HL-60 (cell line): ENCODE measurements at regions not wholly inside any gene's neighbourhood (a gene's known extent, or its start where the extent isn't known, plus 50 kb on each side); places are given as distances from the start of the nearest gene placed in this dataset.

Source experiments
- DNase-seq, 2 experiments: peaks; one replicate each; pipeline ENCODE4 v3.0.0-alpha.2; 2010 to 2020; ENCODE audit warnings: low read depth in 1 of 2, low spot score in 1 of 2
- H3K27ac ChIP-seq: fragments of 250-450 bp; sonication (Bioruptor Pico); replicated peaks from 2 replicates; pipeline ENCODE4 v1.5.1; 2020; ENCODE audit warnings: mild to moderate bottlenecking, moderate library complexity
- H3K27me3 ChIP-seq: fragments of 250-450 bp; sonication (Bioruptor Pico); 2 replicates; pipeline ENCODE4 v1.5.1; 2021; ENCODE audit warnings: mild to moderate bottlenecking, moderate library complexity; ENCODE audit not compliant: insufficient read depth, poor library complexity, severe bottlenecking
- H3K4me3 ChIP-seq: replicated peaks from 2 replicates; pipeline ENCODE4 v1.5.1; 2011; ENCODE audit warnings: mild to moderate bottlenecking, control low read depth, low read length; ENCODE audit not compliant: insufficient read depth
- GABPA ChIP-seq: IDR thresholded peaks from 2 replicates; pipeline ENCODE4 v1.6.1; 2012; ENCODE audit warnings: low read depth
- POLR2AphosphoS5 ChIP-seq: IDR thresholded peaks from 2 replicates; pipeline ENCODE4 v1.6.1; 2012; ENCODE audit warnings: low read depth
- SPI1 ChIP-seq: IDR thresholded peaks from 2 replicates; pipeline ENCODE4 v1.6.1; 2012; ENCODE audit warnings: low read depth, mild to moderate bottlenecking, borderline replicate concordance
- TF ChIP-seq, protein P1 (sequence below): IDR thresholded peaks from 2 replicates; pipeline ENCODE4 v1.6.1; 2012; ENCODE audit warnings: low read depth; ENCODE audit not compliant: insufficient replicate concordance
- TF ChIP-seq, protein P2 (sequence below): IDR thresholded peaks from one replicate; pipeline ENCODE4 v1.5.1; 2011; ENCODE audit warnings: low read length, control low read depth, inconsistent platforms; ENCODE audit not compliant: insufficient read depth

DNA sequence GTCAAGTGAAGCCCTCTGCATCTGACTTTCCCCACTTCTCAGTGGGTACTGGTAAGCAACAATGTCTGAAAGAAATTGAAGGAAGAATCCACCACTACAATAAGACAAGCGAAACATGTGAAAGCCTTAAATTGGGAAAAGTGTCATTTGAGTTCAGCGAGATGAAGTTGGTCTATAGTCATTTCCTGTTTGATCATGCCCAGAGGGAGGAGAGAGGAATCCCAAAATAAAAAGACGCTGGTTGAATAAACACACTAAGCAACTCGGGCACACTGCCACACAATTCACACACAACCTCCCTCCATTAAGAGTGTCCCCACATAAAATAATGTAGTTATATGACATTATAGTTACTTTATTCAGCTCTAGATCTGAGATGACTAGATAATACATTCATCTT is 166.1 kb downstream of the CBLN2 start:
- H3K27me3 ChIP-seq, result no peaks in the 10 kb centered on the region
- no peak for DNase-seq
- no peak overlapping the region for H3K4me3 ChIP-seq
- TF ChIP-seq POLR2AphosphoS5 (no peak), SPI1 (no peak), GABPA (no peak)
- TF ChIP-seq, protein P1, sequence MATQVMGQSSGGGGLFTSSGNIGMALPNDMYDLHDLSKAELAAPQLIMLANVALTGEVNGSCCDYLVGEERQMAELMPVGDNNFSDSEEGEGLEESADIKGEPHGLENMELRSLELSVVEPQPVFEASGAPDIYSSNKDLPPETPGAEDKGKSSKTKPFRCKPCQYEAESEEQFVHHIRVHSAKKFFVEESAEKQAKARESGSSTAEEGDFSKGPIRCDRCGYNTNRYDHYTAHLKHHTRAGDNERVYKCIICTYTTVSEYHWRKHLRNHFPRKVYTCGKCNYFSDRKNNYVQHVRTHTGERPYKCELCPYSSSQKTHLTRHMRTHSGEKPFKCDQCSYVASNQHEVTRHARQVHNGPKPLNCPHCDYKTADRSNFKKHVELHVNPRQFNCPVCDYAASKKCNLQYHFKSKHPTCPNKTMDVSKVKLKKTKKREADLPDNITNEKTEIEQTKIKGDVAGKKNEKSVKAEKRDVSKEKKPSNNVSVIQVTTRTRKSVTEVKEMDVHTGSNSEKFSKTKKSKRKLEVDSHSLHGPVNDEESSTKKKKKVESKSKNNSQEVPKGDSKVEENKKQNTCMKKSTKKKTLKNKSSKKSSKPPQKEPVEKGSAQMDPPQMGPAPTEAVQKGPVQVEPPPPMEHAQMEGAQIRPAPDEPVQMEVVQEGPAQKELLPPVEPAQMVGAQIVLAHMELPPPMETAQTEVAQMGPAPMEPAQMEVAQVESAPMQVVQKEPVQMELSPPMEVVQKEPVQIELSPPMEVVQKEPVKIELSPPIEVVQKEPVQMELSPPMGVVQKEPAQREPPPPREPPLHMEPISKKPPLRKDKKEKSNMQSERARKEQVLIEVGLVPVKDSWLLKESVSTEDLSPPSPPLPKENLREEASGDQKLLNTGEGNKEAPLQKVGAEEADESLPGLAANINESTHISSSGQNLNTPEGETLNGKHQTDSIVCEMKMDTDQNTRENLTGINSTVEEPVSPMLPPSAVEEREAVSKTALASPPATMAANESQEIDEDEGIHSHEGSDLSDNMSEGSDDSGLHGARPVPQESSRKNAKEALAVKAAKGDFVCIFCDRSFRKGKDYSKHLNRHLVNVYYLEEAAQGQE, result no peak
- TF ChIP-seq, protein P2, sequence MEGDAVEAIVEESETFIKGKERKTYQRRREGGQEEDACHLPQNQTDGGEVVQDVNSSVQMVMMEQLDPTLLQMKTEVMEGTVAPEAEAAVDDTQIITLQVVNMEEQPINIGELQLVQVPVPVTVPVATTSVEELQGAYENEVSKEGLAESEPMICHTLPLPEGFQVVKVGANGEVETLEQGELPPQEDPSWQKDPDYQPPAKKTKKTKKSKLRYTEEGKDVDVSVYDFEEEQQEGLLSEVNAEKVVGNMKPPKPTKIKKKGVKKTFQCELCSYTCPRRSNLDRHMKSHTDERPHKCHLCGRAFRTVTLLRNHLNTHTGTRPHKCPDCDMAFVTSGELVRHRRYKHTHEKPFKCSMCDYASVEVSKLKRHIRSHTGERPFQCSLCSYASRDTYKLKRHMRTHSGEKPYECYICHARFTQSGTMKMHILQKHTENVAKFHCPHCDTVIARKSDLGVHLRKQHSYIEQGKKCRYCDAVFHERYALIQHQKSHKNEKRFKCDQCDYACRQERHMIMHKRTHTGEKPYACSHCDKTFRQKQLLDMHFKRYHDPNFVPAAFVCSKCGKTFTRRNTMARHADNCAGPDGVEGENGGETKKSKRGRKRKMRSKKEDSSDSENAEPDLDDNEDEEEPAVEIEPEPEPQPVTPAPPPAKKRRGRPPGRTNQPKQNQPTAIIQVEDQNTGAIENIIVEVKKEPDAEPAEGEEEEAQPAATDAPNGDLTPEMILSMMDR, result no peak
- no peak overlapping the region for H3K27ac ChIP-seq

DNA sequence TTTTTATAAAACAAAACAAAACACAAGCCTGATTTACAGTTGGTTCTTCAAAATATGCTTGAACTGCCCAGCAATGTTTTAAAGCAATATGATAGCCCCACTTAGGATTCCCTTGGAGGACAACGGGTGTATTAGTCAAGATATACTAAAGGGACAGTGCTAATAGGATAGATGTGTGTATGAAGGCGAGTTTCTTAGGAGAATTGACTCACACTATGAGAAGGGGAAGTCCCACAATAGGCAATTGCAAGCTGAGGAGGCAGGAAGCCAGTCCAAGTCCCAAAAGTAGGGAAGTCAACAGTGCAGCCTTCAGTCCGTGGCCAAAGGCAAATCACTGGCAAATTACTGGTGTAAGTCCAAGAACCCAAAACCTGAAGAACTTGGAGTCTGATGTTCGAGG is 167.9 kb downstream of the CBLN2 start:
- Histone ChIP-seq H3K4me3 (no peak overlapping the region), H3K27me3 (no peaks in the 10 kb centered on the region), H3K27ac (no peak overlapping the region)
- DNase-seq, result no peak
- TF ChIP-seq SPI1 (peak; percentile 30; the same call in 1 of the 2 replicates), POLR2AphosphoS5 (no peak)

DNA sequence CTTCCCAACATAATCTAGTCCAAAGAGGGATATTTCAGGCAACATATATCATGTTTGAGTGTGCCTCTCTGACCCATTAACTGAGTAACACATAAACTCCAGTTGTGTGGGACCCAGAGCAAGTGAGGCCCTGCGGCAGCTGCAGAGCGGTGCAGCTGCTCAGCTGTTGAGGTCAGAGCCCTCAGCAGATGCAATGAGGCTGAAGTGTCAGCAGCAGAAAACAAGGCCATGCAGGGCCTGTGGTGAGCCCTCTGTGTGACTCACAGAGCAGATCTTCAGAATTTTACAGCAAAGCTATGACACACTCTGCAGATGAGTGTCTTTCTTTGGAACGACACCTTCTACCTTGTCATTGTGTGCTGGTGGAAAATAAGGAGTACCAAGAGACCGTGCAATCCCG is 168.5 kb downstream of the CBLN2 start:
- no peak overlapping the region for H3K27ac ChIP-seq
- no peak overlapping the region for H3K4me3 ChIP-seq
- TF ChIP-seq POLR2AphosphoS5 (no peak), GABPA (no peak), SPI1 (no peak)
- TF ChIP-seq, protein P1, result no peak
- TF ChIP-seq, protein P2, result no peak
- no peak for DNase-seq
- no peaks in the 10 kb centered on the region for H3K27me3 ChIP-seq

DNA sequence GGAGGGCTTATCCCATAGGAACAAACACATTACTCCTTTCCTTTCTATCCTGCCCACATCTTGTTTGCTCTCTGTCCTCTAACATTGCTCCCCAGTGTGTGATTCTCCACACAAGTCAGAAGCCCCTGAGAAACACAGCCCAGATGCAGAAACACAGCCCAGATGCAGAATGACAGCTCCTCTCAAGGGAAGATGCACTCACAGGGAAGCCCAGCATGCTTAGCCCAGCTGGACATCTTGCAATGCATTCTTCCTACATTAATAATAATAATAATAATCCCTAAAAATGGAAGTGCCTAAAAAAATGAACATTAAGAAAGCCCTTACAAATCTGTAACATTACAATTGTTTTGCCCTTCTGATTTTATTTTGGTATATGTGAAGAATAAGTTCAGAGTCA is 172.1 kb downstream of the CBLN2 start:
- H3K4me3 ChIP-seq, result no peak overlapping the region
- no peak for DNase-seq
- TF ChIP-seq SPI1 (no peak), GABPA (no peak), POLR2AphosphoS5 (no peak)
- TF ChIP-seq, protein P2, result no peak
- TF ChIP-seq, protein P1, result no peak
- H3K27ac ChIP-seq, result no peak overlapping the region
- H3K27me3 ChIP-seq, result no peaks in the 10 kb centered on the region
